ENCODE measurements at regions not wholly inside any gene's neighbourhood (a gene's known extent, or its start where the extent isn't known, plus 50 kb on each side); places are given as distances from the start of the nearest gene placed in this dataset.

DNA sequence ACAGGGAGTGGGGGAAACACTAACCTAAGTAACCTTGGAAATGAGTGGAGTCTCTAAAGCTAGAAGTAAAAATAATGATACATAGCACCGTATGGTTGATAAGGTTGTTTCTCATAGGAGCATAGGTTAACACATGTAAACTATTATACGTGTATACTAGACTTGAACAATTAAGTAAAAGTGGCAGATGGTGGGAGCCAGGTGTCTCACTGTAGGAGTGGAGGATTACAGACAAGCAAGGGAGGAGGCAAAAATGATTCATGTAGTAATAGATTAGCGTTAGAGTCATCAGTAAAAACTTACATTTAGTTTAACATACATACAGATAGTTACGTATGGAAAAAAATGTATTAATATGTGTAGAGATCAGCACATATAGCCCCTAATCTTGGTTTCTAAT lies 138.4 kb upstream of the DSCAM start:
- no peak for DNase-seq

DNA sequence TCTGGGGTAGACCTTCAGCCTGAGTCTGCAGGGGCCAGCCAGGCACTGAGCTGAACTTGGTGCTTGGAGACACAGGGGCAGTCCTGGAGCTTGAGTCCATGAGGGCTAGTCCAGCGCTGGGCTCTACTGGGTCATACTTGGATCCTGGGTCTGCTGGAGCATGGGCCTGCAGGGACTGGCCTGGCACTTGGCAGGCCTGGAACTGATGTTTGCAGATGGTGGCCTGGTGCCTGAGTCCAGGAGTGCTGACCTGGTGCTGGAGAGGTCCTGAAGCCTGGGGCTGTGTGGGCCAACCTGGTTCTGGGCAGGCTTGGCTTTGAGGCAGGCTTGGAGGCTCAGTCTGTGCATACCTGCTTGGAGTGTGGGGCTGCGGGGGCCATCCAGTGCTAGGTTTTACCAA lies 143.4 kb upstream of the DSCAM start:
- no peak for DNase-seq

DNA sequence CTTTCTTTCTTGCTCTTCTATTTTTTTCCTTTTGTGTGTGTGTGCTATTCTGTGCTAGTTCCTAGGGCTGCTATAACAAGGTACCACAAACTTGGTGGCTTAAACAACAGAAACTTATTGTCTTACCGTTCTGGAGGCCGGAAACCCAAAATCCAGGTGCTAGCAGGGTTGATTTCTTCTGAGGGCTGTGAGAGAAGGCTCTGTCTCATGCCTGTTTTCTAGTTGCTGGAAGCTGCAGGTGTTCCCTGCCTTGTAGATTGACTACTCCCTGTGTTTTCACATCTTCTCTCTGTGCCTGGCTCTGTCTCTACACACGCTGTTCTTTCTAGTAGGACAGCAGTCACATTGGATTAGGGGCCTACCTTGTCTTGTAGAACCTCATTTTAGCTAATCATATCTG lies 150.9 kb upstream of the DSCAM start:
- DNase-seq: no peak

DNA sequence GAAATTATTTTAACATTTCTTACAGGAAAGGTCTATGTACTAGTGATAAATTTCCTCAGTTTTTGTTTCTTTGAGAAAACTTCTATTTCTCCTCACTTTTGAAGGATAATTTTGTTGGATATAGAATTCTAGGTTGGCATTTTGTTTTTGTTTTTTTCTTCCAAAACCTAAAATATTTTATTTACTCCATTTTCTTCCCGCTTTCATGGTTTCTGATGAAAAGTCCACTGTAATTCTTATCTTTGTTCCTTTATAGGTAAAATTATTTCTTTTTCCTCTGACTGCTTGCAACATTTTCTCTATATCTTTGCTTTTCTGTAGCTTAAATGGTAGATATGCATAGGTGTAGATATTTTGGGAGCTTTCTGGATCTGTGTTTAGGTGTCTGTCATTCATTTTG lies 153.9 kb upstream of the DSCAM start:
- DNase-seq: no peak

DNA sequence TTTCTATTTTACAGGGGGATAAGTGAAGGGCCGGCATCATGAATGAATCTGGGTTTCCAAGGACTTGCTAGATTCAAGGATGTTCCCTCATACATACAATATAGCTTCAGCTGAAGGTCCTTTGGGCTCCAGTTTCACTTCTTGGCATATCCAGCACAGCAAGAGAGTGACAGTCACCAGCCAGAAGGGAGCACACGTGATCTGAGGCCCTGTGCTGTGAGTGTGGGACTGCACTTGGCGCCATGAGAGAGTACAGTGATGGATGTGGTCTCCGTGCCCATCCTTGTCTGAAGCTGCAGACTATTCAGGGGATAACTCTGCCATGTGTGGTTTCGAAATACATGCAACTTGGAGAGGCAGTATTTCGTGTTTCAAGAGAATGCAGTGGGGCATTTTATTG lies 159.7 kb upstream of the DSCAM start:
- no peak for DNase-seq

DNA sequence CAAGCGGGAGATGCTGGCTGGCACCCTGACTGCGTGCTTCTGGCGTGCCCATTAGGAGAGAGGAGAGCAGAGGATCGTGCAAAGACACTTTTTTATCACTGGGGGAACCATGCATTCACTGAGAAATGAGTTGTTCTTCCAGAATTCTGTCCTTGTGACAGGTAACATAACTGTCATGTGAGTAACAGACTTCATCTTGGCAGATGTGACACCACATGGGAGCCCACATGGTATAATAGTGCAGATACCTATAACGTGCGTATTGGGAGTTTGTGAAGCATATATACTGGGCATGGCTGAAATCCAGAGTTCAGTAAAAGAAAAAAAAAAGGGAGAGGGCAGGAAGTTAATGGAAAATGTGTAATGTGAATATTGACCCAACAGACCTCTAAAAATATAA lies 159.6 kb upstream of the BACE2 start:
- DNase-seq: no peak

DNA sequence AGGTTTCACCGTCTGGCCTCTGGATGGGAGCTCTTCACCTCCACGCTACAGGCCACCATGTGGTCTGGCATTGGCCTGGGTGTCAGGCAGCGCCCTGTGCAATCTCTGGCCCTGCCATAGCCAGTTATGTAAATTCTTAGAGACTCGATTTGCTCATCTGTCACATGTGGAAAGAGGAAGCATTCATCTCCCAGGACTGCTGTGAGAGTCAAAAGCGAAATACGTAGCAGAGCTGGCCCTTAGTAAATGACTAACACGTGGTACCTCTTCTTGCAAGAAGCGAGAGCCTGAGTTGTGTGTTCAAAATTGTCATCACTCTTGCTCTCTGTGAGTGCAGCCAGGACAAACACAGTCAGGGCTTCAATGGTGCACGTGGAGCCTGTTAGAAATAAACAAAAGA lies 159.0 kb upstream of the BACE2 start:
- DNase-seq: peak in 1 of 56 donors; percentile 24

DNA sequence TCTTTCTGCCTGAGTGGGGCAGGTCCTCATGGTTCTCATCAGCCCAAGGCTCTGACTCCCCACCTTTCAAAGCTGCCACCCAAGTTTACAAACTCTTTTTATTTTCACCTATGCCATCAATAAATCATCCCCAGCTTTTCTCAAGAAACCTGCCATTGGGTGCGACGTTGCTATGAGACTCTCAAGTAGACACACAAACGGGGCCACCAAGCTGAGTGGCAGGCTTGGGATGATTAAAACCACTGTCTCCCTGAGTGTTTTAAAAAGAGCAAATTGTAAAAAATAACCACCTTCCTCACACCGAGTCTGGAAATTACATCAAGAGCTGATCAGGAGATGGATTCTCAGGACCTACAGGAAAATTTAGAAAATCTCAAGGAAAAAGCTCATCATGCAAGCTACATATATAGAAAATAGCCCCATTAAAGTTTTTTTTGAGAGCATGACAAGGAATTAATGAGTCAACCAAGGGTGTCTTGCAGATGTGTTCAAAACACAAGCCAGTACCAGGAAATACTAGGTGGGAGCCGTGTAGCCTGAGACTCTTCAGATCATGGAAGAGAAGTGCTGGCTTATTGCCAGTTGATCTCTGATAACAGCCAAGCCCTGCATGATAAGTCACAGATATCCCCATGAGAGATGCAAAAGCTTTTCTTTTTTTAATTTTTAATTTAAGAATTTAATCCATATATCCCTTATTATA lies 158.4 kb upstream of the BACE2 start:
- no peak for DNase-seq

DNA sequence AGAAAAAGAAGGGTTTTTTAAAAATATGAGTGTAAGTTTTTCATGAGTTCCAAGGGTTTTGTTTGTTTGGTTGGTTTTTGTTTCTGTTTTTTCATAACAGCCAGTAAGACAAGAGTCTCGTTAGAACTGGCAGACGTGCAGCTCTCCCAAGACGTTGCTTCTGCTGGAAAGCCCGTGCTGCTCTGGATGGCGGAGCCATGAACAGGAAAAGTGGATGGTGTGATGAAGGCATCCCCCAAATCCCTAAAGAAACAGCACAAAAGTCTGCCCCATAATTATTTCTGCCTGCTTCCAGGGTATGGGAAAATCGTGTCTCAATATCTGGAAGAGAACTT lies 157.9 kb upstream of the BACE2 start:
- DNase-seq: no peak

DNA sequence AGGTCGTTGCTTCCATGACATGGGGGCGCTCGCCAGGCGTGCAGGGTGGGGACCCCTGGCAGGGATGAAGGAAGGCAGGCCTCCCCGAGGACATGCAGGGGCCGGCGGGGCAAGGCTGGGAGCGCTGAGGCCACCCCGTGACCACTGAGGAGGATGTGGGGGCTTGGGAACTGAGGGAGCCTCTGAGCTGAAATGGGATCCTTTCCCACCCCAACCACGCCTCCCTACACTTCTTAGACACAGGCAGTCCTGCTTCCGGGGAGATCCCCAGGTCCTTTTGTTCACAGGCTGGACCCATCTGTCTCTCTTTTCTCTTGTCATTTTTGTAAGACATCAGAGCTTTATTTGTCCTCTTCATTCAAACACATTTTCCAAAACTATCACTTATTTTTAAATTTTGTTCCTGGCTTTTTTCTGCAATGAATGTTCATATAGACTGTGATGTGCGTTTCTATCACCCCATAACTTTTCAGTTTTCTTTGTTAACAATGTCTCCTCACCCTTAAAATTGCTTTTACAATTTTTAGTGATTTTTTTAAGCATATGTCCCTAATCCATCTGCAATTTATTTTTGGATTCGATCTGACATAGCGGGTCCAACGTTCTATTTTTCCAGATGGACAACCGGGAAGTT lies 156.7 kb upstream of the BACE2 start:
- no peak for DNase-seq

DNA sequence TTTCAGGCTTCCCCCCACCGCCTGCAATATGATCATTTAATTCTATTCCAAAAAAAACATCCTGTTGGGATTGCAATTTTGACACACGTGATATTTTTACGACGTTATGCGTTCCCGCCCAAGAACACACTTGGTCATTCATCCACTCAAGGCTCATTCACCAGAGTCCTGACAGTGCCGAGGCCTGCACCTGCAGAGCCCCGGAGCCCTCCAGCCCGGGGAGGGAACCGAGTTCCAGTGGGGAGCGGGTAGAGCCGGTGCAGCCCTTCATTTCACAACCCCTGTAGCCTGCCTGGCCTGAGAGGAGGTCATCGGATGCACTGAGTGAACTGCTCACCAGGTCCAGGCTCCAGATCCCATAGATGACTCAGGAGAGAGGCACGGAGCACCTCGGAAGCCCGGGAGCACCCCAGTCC lies 156.0 kb upstream of the BACE2 start:
- DNase-seq: no peak

DNA sequence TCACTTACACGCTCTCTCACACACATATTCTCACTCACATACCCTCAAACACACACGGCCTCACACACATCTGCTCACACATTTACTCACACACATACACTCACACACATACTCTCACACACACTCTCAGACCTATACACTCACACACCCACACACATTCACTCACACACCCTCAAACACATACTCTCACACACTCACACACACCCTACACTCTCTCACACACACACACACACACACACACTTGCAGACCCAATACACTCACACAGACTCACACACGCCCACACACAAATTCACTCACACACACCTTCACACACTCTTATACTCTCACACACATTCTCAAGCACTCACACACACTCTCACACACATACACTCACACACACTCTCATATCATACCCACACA lies 155.5 kb upstream of the BACE2 start:
- no peak for DNase-seq

DNA sequence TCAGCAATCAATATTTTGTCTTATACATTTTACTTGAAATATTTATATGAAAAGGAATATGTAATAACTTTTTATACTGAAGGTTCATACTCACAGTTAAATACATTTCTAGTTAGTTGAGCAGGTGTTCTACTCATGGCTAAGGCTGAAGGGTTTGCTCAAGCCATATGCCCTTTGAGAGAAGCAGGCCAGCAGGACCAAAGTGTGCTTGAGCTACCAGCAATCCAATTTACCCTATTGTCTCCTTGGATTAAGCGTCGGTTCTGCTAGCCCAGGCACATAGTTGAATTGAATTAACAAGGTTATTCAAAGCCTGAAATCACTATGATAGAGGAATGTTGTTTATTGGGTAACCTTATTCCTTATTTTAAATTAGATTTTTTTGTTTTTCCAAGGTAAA lies 151.5 kb upstream of the BACE2 start:
- no peak for DNase-seq

DNA sequence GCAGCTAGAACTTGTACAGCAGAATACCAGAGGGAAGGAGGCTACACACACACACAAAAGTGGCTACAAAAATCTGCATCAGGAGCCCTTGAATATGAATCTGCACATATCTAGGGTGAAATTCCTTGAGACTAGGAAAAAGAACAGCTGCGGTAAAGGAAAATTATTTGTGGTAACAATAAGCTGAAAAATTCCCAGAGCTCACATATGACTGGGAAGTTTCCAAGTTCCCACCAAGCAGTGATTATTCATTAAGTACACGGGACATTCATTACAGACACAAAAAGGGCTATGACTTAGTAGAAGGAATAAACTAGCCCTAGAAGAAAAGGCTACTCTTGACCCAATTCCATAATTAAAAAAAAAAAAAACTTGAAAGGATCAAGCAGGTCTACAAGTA lies 149.5 kb upstream of the BACE2 start:
- no peak for DNase-seq

DNA sequence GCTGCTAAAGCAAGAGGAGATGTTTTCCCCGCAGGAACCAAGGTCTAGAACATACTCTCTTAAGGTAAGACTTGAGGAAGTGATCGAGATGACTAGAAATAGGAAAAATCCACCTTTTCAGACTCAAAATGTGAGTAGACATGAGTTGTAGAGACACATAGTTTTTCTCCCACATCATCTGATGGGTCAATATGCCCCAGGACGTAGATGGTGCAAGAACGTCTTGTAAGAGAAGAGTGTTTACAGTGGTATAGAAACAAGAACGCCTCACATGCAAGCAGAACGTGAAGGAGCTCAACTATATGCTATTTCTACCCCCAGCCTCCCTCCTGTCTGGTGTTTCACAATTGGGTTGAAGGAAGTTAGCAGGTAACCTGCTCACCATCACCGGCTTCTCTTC lies 144.0 kb upstream of the BACE2 start:
- DNase-seq: no peak

DNA sequence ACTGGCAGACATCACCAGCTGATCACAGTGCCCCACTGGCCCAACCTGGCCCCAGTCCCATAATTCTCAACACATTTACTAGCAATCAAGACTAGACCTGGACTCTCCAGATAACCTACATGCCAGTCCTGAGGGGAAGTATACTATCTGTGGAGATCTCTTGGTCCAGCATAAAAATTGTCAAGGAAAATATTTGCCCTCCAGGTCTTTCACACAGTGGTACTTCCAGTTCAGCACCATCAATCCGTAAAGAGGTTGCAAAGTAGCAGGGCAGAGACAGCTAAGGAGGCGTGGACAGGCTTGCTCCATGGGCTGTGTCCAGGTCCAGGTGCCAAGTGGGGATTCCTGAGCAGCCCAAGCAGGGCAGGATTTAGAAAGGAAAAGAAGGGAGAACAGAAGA lies 143.6 kb upstream of the BACE2 start:
- DNase-seq: no peak

DNA sequence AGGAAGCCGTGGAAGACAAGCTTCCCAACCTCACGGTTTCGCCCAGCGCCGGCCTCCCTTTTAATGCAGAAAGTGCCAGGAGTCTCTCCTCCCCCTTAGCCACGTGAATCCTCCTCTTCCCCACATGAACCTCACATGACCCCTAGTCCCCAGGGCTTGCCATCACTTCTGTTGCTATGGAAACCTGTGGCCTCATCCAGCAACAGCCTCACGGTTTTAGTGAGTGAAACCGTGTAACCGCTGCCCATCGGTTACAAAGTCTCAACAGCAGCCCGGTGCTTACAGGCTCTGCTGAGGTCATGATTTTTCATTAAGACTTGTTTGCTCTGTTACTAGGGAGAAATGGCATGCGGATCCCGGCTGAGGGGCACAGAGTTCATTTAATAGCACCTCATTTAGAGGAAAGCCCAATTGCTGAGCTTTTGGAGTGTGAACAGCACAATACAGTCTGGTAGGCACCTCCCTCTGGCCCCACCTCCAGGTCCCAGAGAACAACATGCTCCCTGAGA lies 143.2 kb upstream of the BACE2 start:
- DNase-seq: peak in 1 of 56 donors; percentile 6

DNA sequence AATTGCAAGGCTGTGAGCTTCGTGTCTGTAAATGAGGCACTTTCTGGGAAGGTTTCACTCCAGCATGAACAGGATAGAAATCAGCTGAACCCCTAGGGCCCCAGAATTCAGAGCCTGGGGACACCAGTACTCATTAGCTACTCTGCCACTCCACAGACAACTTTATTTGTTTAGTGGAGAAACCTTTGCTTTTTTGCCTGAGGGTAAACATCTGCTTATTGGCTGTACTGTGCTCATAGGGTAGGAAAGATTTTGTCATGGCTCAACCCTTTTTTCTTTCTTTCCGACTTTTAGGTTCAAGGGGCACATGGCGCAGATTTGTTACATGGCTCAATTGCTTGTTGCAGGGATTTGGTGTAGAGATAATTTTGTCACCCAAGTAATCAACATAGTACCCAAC lies 138.4 kb upstream of the BACE2 start:
- DNase-seq: no peak

DNA sequence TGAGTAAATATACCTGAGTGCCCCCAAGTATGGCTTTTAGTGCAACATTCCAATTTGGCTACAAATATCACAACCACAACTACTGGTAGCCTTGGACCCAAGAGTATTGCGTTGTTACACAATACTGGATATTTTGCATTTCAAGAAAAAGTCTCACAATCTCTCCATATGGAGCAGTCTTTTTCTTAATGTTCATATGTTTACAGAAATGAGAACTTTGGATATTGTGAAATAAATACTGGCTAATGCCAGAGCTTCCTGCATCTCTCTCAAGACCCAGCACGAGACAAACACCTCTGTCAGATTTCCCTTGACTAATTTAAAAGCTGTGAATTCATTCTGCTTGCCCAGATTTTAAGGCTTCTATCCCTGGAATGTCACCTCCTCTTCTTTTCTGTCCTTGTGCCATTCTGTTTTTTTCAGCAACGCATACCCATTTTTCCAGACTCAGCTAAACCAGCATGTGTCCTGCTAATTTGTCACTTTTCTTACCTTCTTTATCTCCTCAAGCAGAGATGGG lies 136.2 kb upstream of the BACE2 start:
- no peak for DNase-seq

DNA sequence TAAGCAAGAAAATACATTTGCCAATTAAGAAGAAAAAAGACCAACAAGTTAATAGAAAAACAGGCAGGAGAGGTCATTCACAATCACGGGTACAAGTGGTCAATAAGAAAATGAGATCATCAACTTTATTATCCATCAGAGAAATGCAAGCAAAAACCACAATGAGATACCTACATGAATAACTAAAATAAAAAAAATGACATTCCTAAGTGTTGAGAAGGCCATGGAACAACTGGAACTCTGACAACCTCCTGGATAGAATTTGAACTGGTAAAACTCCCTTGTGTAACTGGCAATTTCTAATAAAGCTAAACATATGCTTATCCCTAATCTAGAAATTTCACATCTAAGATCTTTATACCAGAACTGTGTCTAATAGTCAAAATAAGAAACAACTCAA lies 135.4 kb upstream of the BACE2 start:
- no peak for DNase-seq

DNA sequence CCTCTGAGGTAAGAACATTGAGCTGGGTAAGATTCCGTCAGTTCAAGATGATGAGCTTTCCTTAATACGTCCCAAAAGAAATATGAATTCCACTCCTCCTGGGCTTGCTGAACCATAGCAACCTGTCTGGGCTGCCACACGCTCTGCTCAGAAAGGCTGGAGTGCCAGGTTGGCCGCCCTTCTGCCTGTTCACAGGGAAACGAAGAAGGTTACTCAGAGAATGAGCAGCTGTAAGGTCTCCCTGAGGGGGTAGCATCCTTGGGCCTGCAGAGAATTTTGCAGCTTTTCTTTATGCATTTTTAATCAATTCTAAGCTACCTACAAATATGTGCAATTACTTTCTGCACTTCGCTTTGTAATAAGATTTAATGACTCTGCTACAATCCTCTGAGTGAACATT lies 130.7 kb upstream of the BACE2 start:
- peak in 1 of 56 donors; percentile 8 for DNase-seq

DNA sequence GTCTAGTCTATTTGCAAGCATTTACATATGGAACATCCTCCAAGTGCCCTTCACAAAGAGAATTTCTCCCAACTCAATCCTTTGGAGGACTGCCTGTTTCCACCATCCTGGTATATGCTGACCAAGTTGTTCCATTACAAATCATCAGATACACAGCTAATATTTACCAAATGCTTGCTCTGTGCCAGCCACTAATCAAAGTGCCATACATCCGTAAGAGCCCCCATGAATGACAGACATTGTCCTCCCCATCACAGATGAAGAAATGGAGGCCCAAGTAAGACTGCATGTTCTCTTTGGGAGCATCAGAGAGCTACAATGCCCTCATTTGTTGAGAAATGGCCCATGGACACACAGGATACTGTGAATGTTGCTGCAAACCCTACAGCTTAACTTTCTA lies 130.0 kb upstream of the BACE2 start:
- DNase-seq: no peak

DNA sequence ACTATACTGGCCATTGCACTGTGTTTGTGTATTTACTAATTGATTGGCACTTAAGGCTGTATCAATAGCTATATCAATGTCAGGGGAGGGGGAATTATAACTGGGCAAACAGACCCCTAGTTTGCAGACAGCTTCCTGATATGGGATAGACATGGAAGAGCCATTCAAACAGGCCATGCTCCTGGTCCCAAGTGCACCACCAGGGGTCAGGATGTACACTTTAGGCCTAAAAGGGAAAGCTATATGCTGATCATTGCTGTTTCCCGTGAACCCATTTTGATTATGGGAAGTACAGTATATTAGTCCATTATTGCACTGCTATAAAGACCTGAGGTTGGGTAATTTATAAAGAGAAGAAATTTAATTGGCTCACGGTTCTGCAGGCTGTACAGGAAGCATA lies 124.9 kb upstream of the BACE2 start:
- no peak for DNase-seq

Measured in amygdala (tissue), 56 donors.